Omental fat pad (tissue), 3 donors: ENCODE measurements at regions not wholly inside any gene's neighbourhood (a gene's known extent, or its start where the extent isn't known, plus 50 kb on each side); places are given as distances from the start of the nearest gene placed in this dataset.
A peak's percentile ranks its signal among the peaks of the same experiment; 100 is the strongest.
"Not testable (repeated sequence)": the region's sequence is repeated elsewhere in the genome, so short reads cannot be mapped to it uniquely, and the experiment has no call there.

Source experiments
- ATAC-seq: fragments of 150-250 bp; one replicate; pipeline ENCODE4 v1.9.1; 2016; ENCODE audit warnings: mild to moderate bottlenecking, moderate library complexity; ENCODE audit not compliant: low FRiP score
- DNase-seq: peaks from one replicate; pipeline ENCODE4 v3.0.0-alpha.2; 2019; ENCODE audit warnings: low spot score
- CTCF ChIP-seq, 3 donors: fragments of 450-650 bp; IDR thresholded peaks; one replicate each; pipeline ENCODE4 v1.5.1; 2016 to 2017; ENCODE audit warnings: antibody characterized with exemption in 3 of 3, mild to moderate bottlenecking in 3 of 3, moderate library complexity in 2 of 3

- ATAC-seq (peak; percentile 98), DNase-seq (no peak)
- no peak for TF ChIP-seq CTCF (IDR thresholded peaks at IDR 0.05)
Measured at GRCh38 chr1:184838504-184838951, 83.9 kb upstream of the EDEM3 start.

- TF ChIP-seq CTCF (IDR thresholded peaks at IDR 0.05): no peak
- ATAC-seq (no peak), DNase-seq (no peak)
Measured at GRCh38 chr1:184836934-184837895, 82.6 kb upstream of the EDEM3 start.

GRCh38 chr1:184836141-184836540, 81.5 kb upstream of the EDEM3 start:
- ATAC-seq: no peak
- DNase-seq: no peak
- TF ChIP-seq CTCF (IDR thresholded peaks at IDR 0.05): no peak

- DNase-seq, ATAC-seq: not testable (repeated sequence)
Measured at GRCh38 chr1:184833994-184834393, 79.3 kb upstream of the EDEM3 start.

GRCh38 chr1:184832517-184832916, 77.9 kb upstream of the EDEM3 start:
- no peak for TF ChIP-seq CTCF (IDR thresholded peaks at IDR 0.05)
- DNase-seq: no peak
- ATAC-seq: no peak

- not testable (repeated sequence) for ATAC-seq, DNase-seq
Measured at GRCh38 chr1:184829496-184829895, 74.8 kb upstream of the EDEM3 start.

GRCh38 chr1:184828369-184828717, 73.7 kb upstream of the EDEM3 start:
- TF ChIP-seq CTCF (IDR thresholded peaks at IDR 0.05): no peak
- DNase-seq: no peak
- ATAC-seq: no peak

- ATAC-seq (no peak), DNase-seq (no peak)
- no peak for TF ChIP-seq CTCF (IDR thresholded peaks at IDR 0.05)
Measured at GRCh38 chr1:184827600-184828368, 73.1 kb upstream of the EDEM3 start.
